OCI-LY1 (cell line): ENCODE measurements at regions not wholly inside any gene's neighbourhood (a gene's known extent, or its start where the extent isn't known, plus 50 kb on each side); places are given as distances from the start of the nearest gene placed in this dataset.

Source experiments
- CTCF ChIP-seq: fragments of 200-600 bp; sonication (generic), shearing (Covaris generic); IDR thresholded peaks from 2 replicates; pipeline ENCODE4 v1.5.1; 2017; ENCODE audit warnings: mild to moderate bottlenecking, antibody characterized with exemption, low read length, moderate library complexity, mixed read lengths
- EZH2 ChIP-seq: fragments of 200-600 bp; sonication (generic), shearing (Covaris generic); IDR thresholded peaks from 2 replicates; pipeline ENCODE4 v1.8.0; 2017; ENCODE audit warnings: borderline replicate concordance, mixed run types, mild to moderate bottlenecking, antibody characterized with exemption, low read length, moderate library complexity, mixed read lengths

DNA sequence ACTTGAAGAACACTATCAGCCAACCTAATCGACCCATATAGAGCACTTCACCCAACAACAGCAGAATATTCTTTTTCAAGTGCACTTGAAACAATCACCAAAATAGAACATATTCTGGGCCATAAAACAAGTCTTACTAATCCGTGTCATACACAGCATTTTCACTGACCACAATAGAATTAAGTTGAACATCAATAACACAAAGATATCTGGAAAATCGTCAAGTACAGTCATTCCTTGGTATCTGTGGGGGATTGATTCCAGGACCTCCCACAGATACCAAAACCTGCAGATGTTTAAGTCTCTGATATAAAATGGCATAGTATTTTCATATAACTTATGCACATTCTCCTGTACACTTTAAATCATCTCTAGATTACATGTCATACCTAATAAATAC lies 295.7 kb downstream of the BCL11B start:
- TF ChIP-seq CTCF (no peak), EZH2 (no peak)
